Right cardiac atrium (tissue), 5 donors: ENCODE measurements at regions not wholly inside any gene's neighbourhood (a gene's known extent, or its start where the extent isn't known, plus 50 kb on each side); places are given as distances from the start of the nearest gene placed in this dataset.

Source experiments
- ATAC-seq, 2 donors: fragments of 200-7000 bp; cut with Tn5 transposase; one replicate each; pipeline versions ENCODE4 v1.8.0 to v1.9.1; 2020; ENCODE audit warnings: moderate library complexity in 2 of 2, mild to moderate bottlenecking in 1 of 2
- DNase-seq, 3 donors: peaks; one replicate each; pipeline ENCODE4 v3.0.0-alpha.2; 2020
- H3K27ac ChIP-seq: one replicate; pipeline ENCODE4 v1.5.1; 2013; ENCODE audit warnings: mild to moderate bottlenecking, low read length, control low read depth, moderate library complexity
- H3K27me3 ChIP-seq: one replicate; pipeline ENCODE4 v1.6.1; 2013; ENCODE audit not compliant: control insufficient read depth, insufficient read depth
- H3K4me1 ChIP-seq: one replicate; pipeline ENCODE4 v1.6.1; 2013; ENCODE audit warnings: low read length; ENCODE audit not compliant: control insufficient read depth, insufficient read depth
- H3K4me3 ChIP-seq: one replicate; pipeline ENCODE4 v1.5.1; 2013; ENCODE audit warnings: low read length, control low read depth
- H3K9me3 ChIP-seq: one replicate; pipeline ENCODE4 v1.6.1; 2013; ENCODE audit warnings: low read length; ENCODE audit not compliant: control insufficient read depth
- WGBS: extraction: QIAGEN DNeasy Blood & Tissue Kit; methylation state at CpG from one replicate; pipeline ENCODE4 v1.1.7; 2013; 5-methylcytosine and 5-hydroxymethylcytosine counted together
- intact Hi-C, 4 donors: fragments of 100-400 bp; cut with DNase I; formaldehyde crosslinking; loops; one replicate each; pipeline versions ENCODE4 v1.11.0 to v1.14.0; 2022 to 2023
- donor health status: healthy with polysubstance abuse.
- donor health status: DM: no; HTN: yes; CAD: no.
- donor health status: DM: no; HTN: no; CAD: no.
- donor health status: DM: no; HTN: yes; CAD: no; lungs with severe emphysema.
- donor health status: DM: yes; HTN: yes; CAD: no.

DNA sequence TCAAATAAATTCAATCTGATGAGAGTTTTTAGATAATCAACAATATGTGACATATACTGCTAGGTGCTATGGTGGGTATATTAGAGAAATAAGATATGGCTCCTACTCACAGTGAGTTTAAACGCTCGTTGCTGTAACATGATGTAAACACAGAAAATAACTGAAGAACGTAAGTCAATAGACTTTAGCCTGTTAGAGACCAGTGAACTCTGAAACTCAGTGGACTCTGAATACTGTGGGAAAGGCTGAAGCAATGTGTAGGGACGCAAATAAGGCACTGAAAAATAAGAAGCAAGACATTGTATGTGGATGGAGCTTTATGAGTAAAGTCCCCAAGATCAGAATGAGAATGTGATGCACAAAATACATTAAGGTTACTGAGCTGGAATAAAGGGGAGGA, 431.6 kb downstream of the TFAP2B start:
- intact Hi-C loops: no loop called here
- 60% methylated on average over 4 of the region's 4 CpGs for WGBS
- no peak for ATAC-seq
- H3K27me3 ChIP-seq: no peaks in the 10 kb centered on the region
- H3K4me3 ChIP-seq: no peak overlapping the region
- H3K9me3 ChIP-seq: no peaks in the 10 kb centered on the region
- H3K27ac ChIP-seq: no peak overlapping the region
- no peaks in the 10 kb centered on the region for H3K4me1 ChIP-seq
- DNase-seq: no peak

DNA sequence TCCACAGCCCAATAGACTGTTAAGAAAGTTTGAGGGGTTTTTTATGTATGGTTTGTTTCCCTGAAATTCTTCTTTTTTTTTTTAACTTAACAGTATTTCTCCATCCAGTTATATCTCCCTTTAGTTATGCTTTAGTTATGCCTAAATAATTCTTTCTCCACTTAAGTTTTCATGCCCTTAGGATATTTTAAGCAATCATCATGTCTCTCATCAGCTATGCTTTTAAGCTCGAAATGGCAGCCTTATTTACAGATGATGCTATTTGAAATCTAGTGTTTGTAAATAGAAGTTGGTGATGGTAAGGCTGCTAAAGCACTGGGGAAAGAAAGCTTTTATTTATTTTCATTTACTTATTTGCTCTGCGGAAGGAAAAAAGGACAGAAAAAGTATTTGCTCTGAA, 439.3 kb downstream of the TFAP2B start:
- Histone ChIP-seq H3K4me3 (no peak overlapping the region), H3K9me3 (no peaks in the 10 kb centered on the region), H3K27ac (no peak overlapping the region), H3K27me3 (no peaks in the 10 kb centered on the region), H3K4me1 (no peaks in the 10 kb centered on the region)
- no peak for DNase-seq
- intact Hi-C loops: no loop called here
- ATAC-seq: no peak
- 67% methylated on average over 2 of the region's 2 CpGs for WGBS

DNA sequence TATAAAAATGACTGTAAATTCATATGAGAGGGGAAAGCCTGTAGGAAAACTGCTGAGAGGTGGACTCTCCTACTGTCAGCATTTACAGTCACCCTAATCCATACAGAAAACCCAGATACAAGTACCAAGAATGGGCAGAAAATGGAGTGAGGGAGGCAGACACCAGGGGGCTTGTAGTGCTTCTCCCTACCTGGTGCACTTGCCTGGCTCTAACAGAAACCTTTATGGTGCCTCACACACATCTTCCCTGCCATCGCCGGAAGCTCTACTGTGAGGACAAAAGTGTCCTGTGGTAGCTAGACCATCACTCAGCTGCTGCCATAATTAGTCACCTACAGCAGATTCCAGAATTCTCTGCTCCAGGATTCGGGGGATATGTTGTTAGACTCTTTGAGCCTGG, 441.3 kb downstream of the TFAP2B start:
- no peak for DNase-seq
- Histone ChIP-seq H3K27ac (no peak overlapping the region), H3K4me1 (no peaks in the 10 kb centered on the region), H3K27me3 (no peaks in the 10 kb centered on the region), H3K4me3 (no peak overlapping the region), H3K9me3 (no peaks in the 10 kb centered on the region)
- 61% methylated on average over 3 of the region's 3 CpGs for WGBS
- intact Hi-C loops: no loop called here
- ATAC-seq: no peak

DNA sequence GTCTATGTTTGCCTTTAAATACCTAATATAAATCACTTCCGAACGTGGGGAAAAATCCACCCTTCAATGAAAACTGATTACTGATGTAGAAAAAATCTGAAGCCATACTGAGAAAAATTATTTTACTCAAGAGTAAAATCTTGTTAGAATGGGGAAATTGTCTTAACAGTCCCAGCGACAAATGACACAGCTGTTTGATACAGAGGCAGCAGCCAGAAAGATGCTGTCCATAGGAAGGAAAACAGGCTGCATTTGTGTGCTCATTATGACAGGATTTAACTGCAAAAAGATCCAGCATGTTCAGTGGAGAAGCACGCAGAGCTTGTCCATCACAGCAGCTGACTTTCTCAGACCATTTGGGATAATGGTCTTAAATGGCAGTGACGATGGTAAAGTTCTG, 443.0 kb downstream of the TFAP2B start:
- no peaks in the 10 kb centered on the region for H3K9me3 ChIP-seq
- ATAC-seq (no peak), DNase-seq (no peak)
- no peaks in the 10 kb centered on the region for H3K27me3 ChIP-seq
- no peaks in the 10 kb centered on the region for H3K4me1 ChIP-seq
- 62% methylated on average over 5 of the region's 5 CpGs for WGBS
- H3K27ac ChIP-seq: no peak overlapping the region
- intact Hi-C loops: no loop called here
- H3K4me3 ChIP-seq: no peak overlapping the region

DNA sequence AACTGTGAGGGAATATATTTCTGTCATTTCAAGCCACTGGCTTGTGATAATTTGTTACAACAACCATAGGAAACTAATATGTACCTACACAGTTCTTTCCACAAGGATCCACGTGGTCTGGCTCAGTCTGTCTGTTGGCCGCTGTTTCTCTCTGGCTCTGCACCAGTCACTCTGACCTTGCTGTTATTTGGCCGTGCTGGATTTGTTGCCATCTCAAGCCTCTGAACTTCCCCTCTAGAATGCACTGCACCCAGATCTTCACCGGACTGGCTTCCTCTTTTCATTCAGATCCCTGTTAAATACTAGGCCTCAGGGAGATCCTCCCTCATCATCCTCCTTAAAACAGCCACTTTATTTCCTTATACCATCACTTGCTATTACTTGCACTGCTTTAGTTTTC, 446.8 kb downstream of the TFAP2B start:
- 31% methylated on average over 4 of the region's 4 CpGs for WGBS
- peak in 1 of 3 donors; percentile 54 for DNase-seq
- no peaks in the 10 kb centered on the region for H3K27me3 ChIP-seq
- H3K27ac ChIP-seq: no peak overlapping the region
- peak; percentile 40 to 79 for ATAC-seq
- no peaks in the 10 kb centered on the region for H3K4me1 ChIP-seq
- no peaks in the 10 kb centered on the region for H3K9me3 ChIP-seq
- no peak overlapping the region for H3K4me3 ChIP-seq
- intact Hi-C loops: no loop called here

DNA sequence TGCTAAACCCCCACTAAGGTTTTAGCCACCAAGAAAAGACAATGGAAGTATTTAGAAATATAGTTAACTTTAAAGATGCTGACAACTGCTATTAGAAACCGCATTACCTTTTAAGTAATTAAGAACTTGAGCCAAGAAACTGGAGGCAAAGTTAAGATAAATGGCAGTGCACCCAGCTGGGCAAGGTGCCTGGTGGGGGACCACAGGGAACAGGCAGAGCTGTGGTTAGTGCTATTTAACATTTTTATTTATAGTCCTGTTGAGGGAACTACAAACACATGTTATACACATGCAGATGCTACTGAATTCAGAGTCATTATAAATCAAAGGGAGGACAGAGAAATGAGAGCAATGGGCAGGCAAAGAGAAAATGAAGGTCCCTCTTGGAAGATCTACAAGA, 447.9 kb downstream of the TFAP2B start:
- 66% methylated on average over 1 of the region's 1 CpG for WGBS
- no peak overlapping the region for H3K4me3 ChIP-seq
- no peak for DNase-seq
- no peak overlapping the region for H3K27ac ChIP-seq
- intact Hi-C loops: no loop called here
- H3K9me3 ChIP-seq: no peaks in the 10 kb centered on the region
- H3K4me1 ChIP-seq: no peaks in the 10 kb centered on the region
- no peaks in the 10 kb centered on the region for H3K27me3 ChIP-seq
- no peak for ATAC-seq

DNA sequence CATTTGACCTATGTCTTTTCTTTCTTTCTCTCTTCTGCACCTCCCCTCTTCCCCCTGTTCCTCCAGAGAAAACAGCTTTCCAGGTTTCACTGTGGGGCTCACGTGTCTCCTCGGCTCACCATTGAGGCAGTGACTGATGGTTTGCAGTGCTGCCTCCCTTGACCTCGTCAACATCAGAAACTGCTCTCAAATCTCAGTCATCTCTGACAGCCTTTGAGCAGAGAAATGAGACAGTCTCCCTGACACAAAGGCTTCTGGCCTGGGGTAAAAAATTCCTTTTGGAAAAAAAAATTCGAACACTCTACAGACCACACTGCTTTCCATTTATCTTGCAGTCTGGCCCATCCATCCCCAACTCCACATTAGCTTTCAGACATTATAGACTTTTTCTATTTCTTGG, 450.0 kb downstream of the TFAP2B start:
- Histone ChIP-seq H3K4me1 (no peaks in the 10 kb centered on the region), H3K27ac (no peak overlapping the region), H3K4me3 (no peak overlapping the region), H3K9me3 (no peaks in the 10 kb centered on the region), H3K27me3 (no peaks in the 10 kb centered on the region)
- ATAC-seq: no peak
- no peak for DNase-seq
- WGBS: 30% methylated on average over 4 of the region's 4 CpGs
- intact Hi-C loops: no loop called here

DNA sequence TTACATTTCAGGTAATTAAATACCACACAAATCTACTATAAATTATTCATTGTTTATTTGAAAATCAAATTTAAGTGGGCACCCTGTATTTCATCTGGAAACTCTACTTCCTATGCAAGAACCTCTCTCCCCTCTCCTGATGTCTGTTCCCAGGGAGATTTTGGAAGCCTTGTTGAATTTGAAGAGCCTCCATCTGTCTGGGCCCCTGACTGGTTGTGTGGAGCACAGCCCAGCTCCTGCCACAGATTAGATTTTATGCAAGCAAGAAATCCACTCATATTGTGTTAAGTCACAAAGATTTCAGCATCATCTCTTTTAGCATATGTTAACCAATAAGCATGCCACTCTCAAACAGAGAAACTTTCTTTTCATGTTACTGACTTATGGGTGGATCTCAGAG, 451.2 kb downstream of the TFAP2B start:
- DNase-seq (no peak), ATAC-seq (no peak)
- intact Hi-C loops: no loop called here
- no peaks in the 10 kb centered on the region for H3K4me1 ChIP-seq
- H3K27ac ChIP-seq: no peak overlapping the region
- H3K27me3 ChIP-seq: no peaks in the 10 kb centered on the region
- no peak overlapping the region for H3K4me3 ChIP-seq
- H3K9me3 ChIP-seq: no peaks in the 10 kb centered on the region

DNA sequence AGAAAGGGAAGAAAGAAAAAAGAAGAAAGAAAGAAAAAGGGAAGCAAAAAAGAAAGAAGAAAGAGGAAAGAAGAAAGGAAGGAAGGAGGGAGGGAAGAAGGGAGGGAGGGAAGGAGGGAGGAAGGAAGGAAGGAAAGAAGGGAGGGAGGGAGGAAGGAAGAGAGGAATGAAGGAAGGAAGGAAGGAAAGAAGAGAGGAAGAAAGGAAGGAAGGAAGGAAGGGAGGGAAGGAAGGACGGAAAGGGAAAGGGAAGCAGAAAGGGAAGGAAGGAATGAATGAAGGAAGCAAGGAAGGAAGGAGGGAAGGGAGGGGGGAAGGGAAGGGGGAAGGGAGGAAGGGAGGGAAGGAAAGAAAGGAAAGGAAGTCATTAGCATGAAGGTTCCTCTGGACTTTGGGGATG, 452.9 kb downstream of the TFAP2B start:
- no peak overlapping the region for H3K27ac ChIP-seq
- no peaks in the 10 kb centered on the region for H3K4me1 ChIP-seq
- 85% methylated on average over 1 of the region's 1 CpG for WGBS
- no peak overlapping the region for H3K4me3 ChIP-seq
- no peaks in the 10 kb centered on the region for H3K9me3 ChIP-seq
- ATAC-seq (no peak), DNase-seq (no peak)
- no peaks in the 10 kb centered on the region for H3K27me3 ChIP-seq
- intact Hi-C loops: no loop called here

DNA sequence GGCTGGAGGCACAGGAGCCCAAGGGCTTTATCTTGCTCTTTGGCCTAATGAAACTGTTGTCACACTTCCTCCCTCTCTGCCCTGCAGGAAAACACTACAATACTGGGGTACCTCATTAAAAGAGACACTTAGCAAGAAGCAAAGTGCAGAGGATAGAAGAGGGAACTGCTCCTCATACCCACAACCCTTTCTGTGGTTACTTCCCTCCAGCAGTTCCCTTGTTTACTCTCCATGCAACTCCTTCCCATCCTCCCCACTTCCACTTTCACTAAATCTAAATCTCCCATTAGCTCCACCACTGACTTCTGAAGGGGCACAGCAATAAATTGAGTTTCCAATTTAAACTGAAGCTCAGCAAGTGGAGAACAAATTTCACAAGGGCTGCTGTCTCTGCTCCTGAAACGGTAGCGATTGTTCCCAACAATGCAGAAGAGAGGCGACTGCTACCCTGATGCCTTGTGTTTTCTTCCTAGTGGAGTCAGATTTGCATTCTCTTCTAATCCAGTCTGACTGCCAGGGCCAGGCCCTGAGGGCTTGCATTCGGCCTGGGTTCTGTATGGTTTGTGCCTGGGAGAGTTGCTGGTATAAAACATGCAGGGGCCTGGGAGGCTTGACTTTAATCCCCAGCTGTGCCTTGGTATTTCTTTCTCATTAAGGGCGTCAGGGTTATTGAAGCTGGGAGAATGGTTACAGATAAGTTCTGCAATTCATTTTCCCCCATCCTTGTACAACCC, 454.7 kb downstream of the TFAP2B start:
- Histone ChIP-seq H3K9me3 (no peaks in the 10 kb centered on the region), H3K4me1 (no peaks in the 10 kb centered on the region), H3K27ac (no peak overlapping the region), H3K27me3 (no peaks in the 10 kb centered on the region), H3K4me3 (no peak overlapping the region)
- DNase-seq (peak in 1 of 3 donors; percentile 21), ATAC-seq (peak; percentile 57 to 65)
- WGBS: 58% methylated on average over 5 of the region's 5 CpGs
- intact Hi-C loops: no loop called here

DNA sequence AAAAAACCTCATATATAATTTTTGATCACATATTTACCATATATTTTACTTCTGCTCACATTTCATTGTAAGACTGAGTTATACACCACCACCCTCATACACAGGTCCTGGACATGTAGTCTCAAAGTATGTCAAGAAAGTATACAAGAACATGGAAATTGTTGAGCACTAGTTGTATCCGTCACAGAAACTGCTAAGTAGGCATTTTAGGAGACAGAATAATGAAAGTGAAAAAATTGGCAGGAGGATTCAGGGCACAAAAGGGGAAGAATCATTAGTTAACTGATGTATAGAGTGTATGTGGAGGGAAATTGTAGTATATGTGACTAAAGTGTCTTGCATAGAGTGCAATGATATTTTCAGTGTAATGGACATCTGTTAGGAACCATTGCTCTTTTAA, 458.8 kb downstream of the TFAP2B start:
- ATAC-seq (no peak), DNase-seq (no peak)
- Histone ChIP-seq H3K4me3 (no peak overlapping the region), H3K27me3 (no peaks in the 10 kb centered on the region), H3K4me1 (no peaks in the 10 kb centered on the region), H3K9me3 (no peaks in the 10 kb centered on the region), H3K27ac (no peak overlapping the region)
- intact Hi-C loops: no loop called here
- WGBS: 78% methylated on average over 1 of the region's 1 CpG

DNA sequence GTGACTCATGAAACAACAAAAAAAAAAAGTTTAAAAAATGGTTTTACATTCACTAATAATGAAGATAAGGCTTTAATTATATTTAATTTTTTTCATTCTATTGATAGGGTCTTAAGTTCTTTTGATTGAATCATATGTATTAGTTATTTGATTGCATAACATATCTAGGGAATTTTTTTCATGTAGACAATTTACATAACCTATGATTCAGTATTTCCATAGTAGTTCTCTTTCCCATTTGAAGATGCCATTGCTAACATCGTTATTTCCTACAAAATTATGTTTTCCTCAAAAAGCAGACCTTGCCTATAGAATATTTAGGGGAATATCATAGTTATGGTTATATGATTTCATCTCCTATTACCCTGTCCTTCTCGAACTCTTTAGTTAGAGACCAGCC, 463.4 kb downstream of the TFAP2B start:
- 69% methylated on average over 2 of the region's 2 CpGs for WGBS
- ATAC-seq: no peak
- Histone ChIP-seq H3K27me3 (no peaks in the 10 kb centered on the region), H3K9me3 (no peaks in the 10 kb centered on the region), H3K27ac (no peak overlapping the region), H3K4me1 (no peaks in the 10 kb centered on the region), H3K4me3 (no peak overlapping the region)
- intact Hi-C loops: no loop called here
- DNase-seq: no peak
